ENCODE measurements at regions not wholly inside any gene's neighbourhood (a gene's known extent, or its start where the extent isn't known, plus 50 kb on each side); places are given as distances from the start of the nearest gene placed in this dataset.

GRCh38 chr3:94587291-94587690, 524.4 kb downstream of the NSUN3 start (continued):
- no peak for TF ChIP-seq CUX1 (CRISPR knock-in tag; IDR thresholded peaks at IDR 0.05)
- no peak for TF ChIP-seq MEIS2 (IDR thresholded peaks at IDR 0.05; ENCODE audit: partially characterized antibody)
- TF ChIP-seq JUNB (CRISPR knock-in tag; conservative IDR thresholded peaks at IDR 0.05) = no peak
- no peak for TF ChIP-seq AFF1 (IDR thresholded peaks at IDR 0.05; ENCODE audit: low read depth in 1 of 2, partially characterized antibody in 2 of 2)
- TF ChIP-seq TCF15 (CRISPR knock-in tag; IDR thresholded peaks at IDR 0.05) = no peak
- TF ChIP-seq THAP12 (CRISPR knock-in tag; IDR thresholded peaks at IDR 0.05) = no peak
- no peak for TF ChIP-seq FOSL1 (tag; conservative IDR thresholded peaks at IDR 0.05)
- TF ChIP-seq ZNF324 (CRISPR knock-in tag; IDR thresholded peaks at IDR 0.05) = no peak
- no peak for TF ChIP-seq RFX5 (IDR thresholded peaks at IDR 0.05; ENCODE audit: low read depth, low read length)

Data from K562 (cell line).